HUDEP-2 (cell line): ENCODE measurements at regions not wholly inside any gene's neighbourhood (a gene's known extent, or its start where the extent isn't known, plus 50 kb on each side); places are given as distances from the start of the nearest gene placed in this dataset.
"Not testable (repeated sequence)": the region's sequence is repeated elsewhere in the genome, so short reads cannot be mapped to it uniquely, and the experiment has no call there.

Experiments
- DNase-seq, 76 experiments: peaks; one replicate each; lab custom pipeline; 2025; ENCODE audit not compliant: unreplicated experiment in 76 of 76; lab: John Stamatoyannopoulos, UW

GRCh38 chr7:29619111-29619510, 55.5 kb downstream of the PRR15 start:
- no peak for DNase-seq

GRCh38 chr7:29619848-29620555, 56.4 kb downstream of the PRR15 start:
- no peak for DNase-seq

GRCh38 chr7:29620556-29620930, 56.9 kb downstream of the PRR15 start:
- DNase-seq, result no peak

- DNase-seq, result no peak
These were observed 59.0 kb downstream of the PRR15 start for GRCh38 chr7:29622335-29623265.

GRCh38 chr7:29623973-29624372, 60.3 kb downstream of the PRR15 start:
- DNase-seq, result no peak

- no peak for DNase-seq
These were observed 63.1 kb downstream of the PRR15 start for GRCh38 chr7:29626730-29627129.

- no peak for DNase-seq
These were observed 64.0 kb downstream of the PRR15 start for GRCh38 chr7:29627631-29628030.

- DNase-seq, result no peak
These were observed 65.9 kb downstream of the PRR15 start for GRCh38 chr7:29629507-29629906.

GRCh38 chr7:29635067-29636008, 71.7 kb downstream of the PRR15 start:
- peak in 27 of 76 experiments; percentile 3 to 60 (median 33) for DNase-seq

GRCh38 chr7:29636009-29636351, 72.3 kb downstream of the PRR15 start:
- no peak for DNase-seq

- no peak for DNase-seq
These were observed 73.7 kb downstream of the PRR15 start for GRCh38 chr7:29637374-29637773.

GRCh38 chr7:29638841-29639240, 75.2 kb downstream of the PRR15 start:
- DNase-seq, result not testable (repeated sequence)

- DNase-seq, result no peak
These were observed 75.8 kb downstream of the PRR15 start for GRCh38 chr7:29639386-29639785.

- DNase-seq, result no peak
These were observed 76.4 kb downstream of the PRR15 start for GRCh38 chr7:29639886-29640595.

- no peak for DNase-seq
These were observed 78.0 kb downstream of the PRR15 start for GRCh38 chr7:29641651-29642050.

- DNase-seq, result no peak
These were observed 79.0 kb downstream of the PRR15 start for GRCh38 chr7:29642494-29643155.

- DNase-seq, result not testable (repeated sequence)
These were observed 82.5 kb downstream of the PRR15 start for GRCh38 chr7:29646116-29646515.

GRCh38 chr7:29647020-29647654, 83.5 kb downstream of the PRR15 start:
- DNase-seq, result peak in 56 of 76 experiments; percentile 9 to 74 (median 42)

GRCh38 chr7:29647691-29648210, 84.1 kb downstream of the PRR15 start:
- DNase-seq, result not testable (repeated sequence)
